Ammon's horn (tissue), 1 donor: ENCODE measurements at regions not wholly inside any gene's neighbourhood (a gene's known extent, or its start where the extent isn't known, plus 50 kb on each side); places are given as distances from the start of the nearest gene placed in this dataset.
A peak's percentile ranks its signal among the peaks of the same experiment; 100 is the strongest.

ENCODE experiments used
- DNase-seq: peaks from one replicate; pipeline ENCODE4 v3.0.0-alpha.2; 2016; ENCODE audit warnings: low spot score

- DNase-seq, result no peak
These were observed 889.5 kb downstream of the JRKL start for GRCh38 chr11:97279341-97279740.

- no peak for DNase-seq
These were observed 890.5 kb downstream of the JRKL start for GRCh38 chr11:97280347-97280746.

- DNase-seq, result no peak
These were observed 900.0 kb downstream of the JRKL start for GRCh38 chr11:97289823-97290222.

GRCh38 chr11:97290464-97291041, 900.7 kb downstream of the JRKL start:
- no peak for DNase-seq

- no peak for DNase-seq
These were observed 906.5 kb downstream of the JRKL start for GRCh38 chr11:97296301-97296700.

- no peak for DNase-seq
These were observed 919.5 kb downstream of the JRKL start for GRCh38 chr11:97309291-97309690.

- DNase-seq, result no peak
These were observed 935.9 kb downstream of the JRKL start for GRCh38 chr11:97325693-97326092.

GRCh38 chr11:97332271-97332670, 942.5 kb downstream of the JRKL start:
- no peak for DNase-seq

- no peak for DNase-seq
These were observed 946.3 kb downstream of the JRKL start for GRCh38 chr11:97336064-97336463.

- no peak for DNase-seq
These were observed 955.2 kb downstream of the JRKL start for GRCh38 chr11:97345032-97345431.

- DNase-seq, result no peak
These were observed 959.4 kb downstream of the JRKL start for GRCh38 chr11:97349201-97349600.

- no peak for DNase-seq
These were observed 962.1 kb downstream of the JRKL start for GRCh38 chr11:97351939-97352338.

- no peak for DNase-seq
These were observed 964.2 kb downstream of the JRKL start for GRCh38 chr11:97354026-97354425.

- DNase-seq, result no peak
These were observed 964.8 kb downstream of the JRKL start for GRCh38 chr11:97354576-97354975.

- DNase-seq, result no peak
These were observed 965.4 kb downstream of the JRKL start for GRCh38 chr11:97355230-97355629.

GRCh38 chr11:97356144-97356543, 966.3 kb downstream of the JRKL start:
- no peak for DNase-seq

GRCh38 chr11:97359016-97359415, 969.2 kb downstream of the JRKL start:
- DNase-seq, result no peak

GRCh38 chr11:97361812-97362378, 972.1 kb downstream of the JRKL start:
- DNase-seq, result peak; percentile 3

GRCh38 chr11:97363331-97363730, 973.5 kb downstream of the JRKL start:
- no peak for DNase-seq

GRCh38 chr11:97364047-97364446, 974.2 kb downstream of the JRKL start:
- no peak for DNase-seq

- no peak for DNase-seq
These were observed 977.7 kb downstream of the JRKL start for GRCh38 chr11:97367406-97368083.

GRCh38 chr11:97389270-97389669, 999.5 kb downstream of the JRKL start:
- DNase-seq, result no peak

GRCh38 chr11:97398246-97398645, 1008.4 kb downstream of the JRKL start:
- DNase-seq, result no peak

- DNase-seq, result no peak
These were observed 1019.3 kb downstream of the JRKL start for GRCh38 chr11:97409141-97409540.
